HepG2 (cell line): ENCODE measurements at regions not wholly inside any gene's neighbourhood (a gene's known extent, or its start where the extent isn't known, plus 50 kb on each side); places are given as distances from the start of the nearest gene placed in this dataset.

ENCODE experiments used
- EZH2 ChIP-seq: conservative IDR thresholded peaks from 2 replicates; pipeline ENCODE4 v1.6.1; 2012; ENCODE audit warnings: mild to moderate bottlenecking, low read depth, low read length, moderate library complexity
- MAFK ChIP-seq, 2 experiments: IDR thresholded peaks in 1 of 2; conservative IDR thresholded peaks in 1 of 2; 2 replicates each; pipeline ENCODE4 v1.6.1; 2011; ENCODE audit warnings: improper control_type of control experiment in 2 of 2, low read length in 2 of 2
- MEF2D ChIP-seq: sonication (generic); formaldehyde crosslinking; IDR thresholded peaks from 2 replicates; pipeline ENCODE4 v1.5.1; 2020; ENCODE audit warnings: mild to moderate bottlenecking, missing genetic modification reagents
- NCOA5 ChIP-seq: sonication (generic); formaldehyde crosslinking; IDR thresholded peaks from 2 replicates; pipeline ENCODE4 v1.4.0; 2020; ENCODE audit warnings: missing genetic modification reagents
- RELA ChIP-seq: sonication (generic); formaldehyde crosslinking; IDR thresholded peaks from 2 replicates; pipeline ENCODE4 v1.4.0; 2020; ENCODE audit warnings: missing genetic modification reagents
- REXO4 ChIP-seq: sonication (generic); formaldehyde crosslinking; IDR thresholded peaks from 2 replicates; pipeline ENCODE4 v1.8.0; 2022; ENCODE audit warnings: missing genetic modification reagents, mild to moderate bottlenecking, borderline replicate concordance
- TARDBP ChIP-seq: sonication (generic); formaldehyde crosslinking; IDR thresholded peaks from 2 replicates; pipeline ENCODE4 v1.8.0; 2022; ENCODE audit warnings: mild to moderate bottlenecking, missing genetic modification reagents
- XRCC5 ChIP-seq: fragments of 200-400 bp; formaldehyde crosslinking; optimal IDR thresholded peaks from 2 replicates; pipeline ENCODE3; 2017; ENCODE audit warnings: mild to moderate bottlenecking, low read length
- ZBTB49 ChIP-seq: sonication (generic); formaldehyde crosslinking; IDR thresholded peaks from 2 replicates; pipeline ENCODE4 v1.4.0; 2020; ENCODE audit warnings: missing genetic modification reagents, borderline replicate concordance
- ZNF83 ChIP-seq: sonication (generic); formaldehyde crosslinking; IDR thresholded peaks from 2 replicates; pipeline ENCODE4 v1.4.0; 2020; ENCODE audit warnings: missing genetic modification reagents, mild to moderate bottlenecking, borderline replicate concordance

- TF ChIP-seq ZNF83 (CRISPR knock-in tag), result no peak
- TF ChIP-seq NCOA5 (CRISPR knock-in tag), result no peak
- no peak for TF ChIP-seq TARDBP
- TF ChIP-seq ZBTB49, result no peak
- no peak for TF ChIP-seq RELA (CRISPR knock-in tag)
- TF ChIP-seq EZH2, result no peak
- no peak for TF ChIP-seq MEF2D (CRISPR knock-in tag)
- TF ChIP-seq XRCC5, result no peak
- TF ChIP-seq MAFK (conservative IDR thresholded peaks at IDR 0.05 in 1 of 2, IDR thresholded peaks at IDR 0.05 in 1 of 2; ENCODE audit: low read length in 2 of 2), result no peak
- TF ChIP-seq REXO4 (CRISPR knock-in tag), result no peak
Measured at GRCh38 chr1:34488080-34488708, 266.7 kb upstream of the GJB5 start.
